H9 (cell line): ENCODE measurements at regions not wholly inside any gene's neighbourhood (a gene's known extent, or its start where the extent isn't known, plus 50 kb on each side); places are given as distances from the start of the nearest gene placed in this dataset.

ENCODE experiments used
- DNase-seq: peaks from one replicate; pipeline ENCODE4 v3.0.0-alpha.2; 2017
- H2AFZ ChIP-seq: one replicate; pipeline ENCODE4 v1.6.1; 2013; ENCODE audit warnings: mild to moderate bottlenecking, low read length, control low read depth, moderate library complexity
- H2AK5ac ChIP-seq: 2 replicates; pipeline ENCODE4 v1.6.1; 2013; ENCODE audit warnings: low read length, control low read depth, mixed read lengths; ENCODE audit not compliant: insufficient read length
- H2BK120ac ChIP-seq: one replicate; pipeline ENCODE4 v1.6.1; 2013; ENCODE audit warnings: low read depth, mild to moderate bottlenecking, low read length, control low read depth, inconsistent platforms; ENCODE audit not compliant: poor library complexity, severe bottlenecking
- H2BK12ac ChIP-seq: 2 replicates; pipeline ENCODE4 v1.6.1; 2013; ENCODE audit warnings: low read length, control low read depth, mixed read lengths, low read depth; ENCODE audit not compliant: insufficient read length
- H2BK15ac ChIP-seq: 2 replicates; pipeline ENCODE4 v1.6.1; 2013; ENCODE audit warnings: low read depth, low read length, control low read depth
- H2BK20ac ChIP-seq: one replicate; pipeline ENCODE4 v1.6.1; 2013; ENCODE audit warnings: low read depth, mild to moderate bottlenecking, low read length, control low read depth, inconsistent platforms; ENCODE audit not compliant: poor library complexity, severe bottlenecking
- H2BK5ac ChIP-seq: 2 replicates; pipeline ENCODE4 v1.6.1; 2013; ENCODE audit warnings: low read length, control low read depth, mixed read lengths; ENCODE audit not compliant: insufficient read length
- H3K14ac ChIP-seq: 2 replicates; pipeline ENCODE4 v1.6.1; 2013; ENCODE audit warnings: low read length, control low read depth; ENCODE audit not compliant: insufficient read depth
- H3K18ac ChIP-seq: 2 replicates; pipeline ENCODE4 v1.6.1; 2013; ENCODE audit warnings: low read depth, mild to moderate bottlenecking, mixed read lengths, low read length, control low read depth; ENCODE audit not compliant: insufficient read length
- H3K23ac ChIP-seq: 2 replicates; pipeline ENCODE4 v1.6.1; 2013; ENCODE audit warnings: low read length, control low read depth, mixed read lengths, low read depth; ENCODE audit not compliant: insufficient read length
- H3K23me2 ChIP-seq: 2 replicates; pipeline ENCODE4 v1.6.1; 2013; ENCODE audit warnings: low read depth, mild to moderate bottlenecking, mixed read lengths, low read length, control low read depth; ENCODE audit not compliant: insufficient read length, poor library complexity, severe bottlenecking
- H3K27ac ChIP-seq: 2 replicates; pipeline ENCODE4 v1.5.1; 2013; ENCODE audit warnings: low read length, control low read depth, mixed read lengths, low read depth; ENCODE audit not compliant: insufficient read length
- H3K27me3 ChIP-seq: 2 replicates; pipeline ENCODE4 v1.6.1; 2013; ENCODE audit warnings: low read length, control low read depth, inconsistent platforms; ENCODE audit not compliant: insufficient read depth
- H3K4ac ChIP-seq: 2 replicates; pipeline ENCODE4 v1.6.1; 2013; ENCODE audit warnings: low read depth, mild to moderate bottlenecking, control low read depth, inconsistent platforms, low read length, moderate library complexity
- H3K4me1 ChIP-seq: 2 replicates; pipeline ENCODE4 v1.6.1; 2013; ENCODE audit warnings: low read length, control low read depth, inconsistent platforms; ENCODE audit not compliant: insufficient read depth
- H3K4me2 ChIP-seq: 2 replicates; pipeline ENCODE4 v1.6.1; 2013; ENCODE audit warnings: low read length, control low read depth, mixed read lengths; ENCODE audit not compliant: insufficient read length, insufficient read depth
- H3K56ac ChIP-seq: 2 replicates; pipeline ENCODE4 v1.6.1; 2013; ENCODE audit warnings: low read depth, mild to moderate bottlenecking, mixed read lengths, low read length, control low read depth; ENCODE audit not compliant: insufficient read length
- H3K79me1 ChIP-seq: 2 replicates; pipeline ENCODE4 v1.6.1; 2013; ENCODE audit warnings: low read depth, mild to moderate bottlenecking, moderate library complexity, low read length, control low read depth, inconsistent platforms; ENCODE audit not compliant: insufficient read depth, poor library complexity, severe bottlenecking
- H3K79me2 ChIP-seq: 2 replicates; pipeline ENCODE4 v1.6.1; 2013; ENCODE audit warnings: low read length, control low read depth, inconsistent platforms; ENCODE audit not compliant: insufficient read depth
- H3K9ac ChIP-seq: 2 replicates; pipeline ENCODE4 v1.6.1; 2013; ENCODE audit warnings: low read length, control low read depth, mixed read lengths; ENCODE audit not compliant: insufficient read length; ENCODE audit errors: extremely low read depth
- H3K9me3 ChIP-seq: one replicate; pipeline ENCODE4 v1.6.1; 2013; ENCODE audit warnings: low read depth, low read length, inconsistent platforms; ENCODE audit not compliant: control insufficient read depth
- H3T11ph ChIP-seq: one replicate; pipeline ENCODE4 v1.6.1; 2013; ENCODE audit warnings: mild to moderate bottlenecking, low read length, control low read depth, inconsistent platforms
- H4K20me1 ChIP-seq: one replicate; pipeline ENCODE4 v1.6.1; 2013; ENCODE audit not compliant: control insufficient read depth, insufficient read length, insufficient read depth
- H4K5ac ChIP-seq: 2 replicates; pipeline ENCODE4 v1.6.1; 2013; ENCODE audit warnings: low read depth, mild to moderate bottlenecking, mixed read lengths, low read length, control low read depth; ENCODE audit not compliant: insufficient read length
- H4K8ac ChIP-seq: replicated peaks from 2 replicates; pipeline ENCODE4 v1.6.1; 2013; ENCODE audit warnings: low read length, control low read depth, mixed read lengths, low read depth; ENCODE audit not compliant: insufficient read length
- H4K91ac ChIP-seq: 2 replicates; pipeline ENCODE4 v1.6.1; 2013; ENCODE audit warnings: low read depth, mild to moderate bottlenecking, moderate library complexity, mixed read lengths, low read length, control low read depth; ENCODE audit not compliant: insufficient read length
- H3K27ac Mint-ChIP-seq, 3 experiments: 2 replicates in 2 of 3; 3 replicates in 1 of 3; pipeline ENCODE4 v1.8.0; 2020 to 2021; ENCODE audit warnings: mixed read lengths in 3 of 3, mild to moderate bottlenecking in 1 of 3, moderate library complexity in 1 of 3
- H3K27me3 Mint-ChIP-seq: 2 replicates; pipeline ENCODE4 v1.8.0; 2021; ENCODE audit warnings: low read depth, mild to moderate bottlenecking, moderate library complexity, mixed read lengths
- H3K36me3 Mint-ChIP-seq, 3 experiments: 2 replicates in 2 of 3; 3 replicates in 1 of 3; pipeline ENCODE4 v1.8.0; 2020 to 2021; ENCODE audit warnings: low read depth in 3 of 3, mixed read lengths in 3 of 3; ENCODE audit not compliant: insufficient read depth in 1 of 3
- H3K4me1 Mint-ChIP-seq, 2 experiments: 2 replicates each; pipeline ENCODE4 v1.8.0; 2020; ENCODE audit warnings: mixed read lengths in 2 of 2
- H3K4me3 Mint-ChIP-seq, 2 experiments: 2 replicates in 1 of 2; 3 replicates in 1 of 2; pipeline ENCODE4 v1.8.0; 2020 to 2021; ENCODE audit warnings: mild to moderate bottlenecking in 2 of 2, mixed read lengths in 2 of 2, moderate library complexity in 1 of 2
- H3K9me3 Mint-ChIP-seq, 2 experiments: 2 replicates in 1 of 2; 3 replicates in 1 of 2; pipeline ENCODE4 v1.8.0; 2020; ENCODE audit warnings: mild to moderate bottlenecking in 2 of 2, mixed read lengths in 2 of 2, moderate library complexity in 1 of 2
- CTCF ChIP-seq: fragments of 200-600 bp; sonication (generic); conservative IDR thresholded peaks from 3 replicates; pipeline ENCODE4 v1.8.0; 2021; ENCODE audit warnings: antibody characterized with exemption, mild to moderate bottlenecking
- WGBS: extraction: QIAGEN DNeasy Blood & Tissue Kit; methylation state at CpG from one replicate; pipeline ENCODE4 v1.1.7; 2013; ENCODE audit warnings: missing lambda C conversion rate, low lambda C conversion rate, mixed read lengths; ENCODE audit not compliant: insufficient read length; ENCODE audit errors: extremely low coverage; 5-methylcytosine and 5-hydroxymethylcytosine counted together

- H3K4ac ChIP-seq, result no peak overlapping the region
- peaks cover 96 to 97% of the 10 kb centered on the region in 2 experiments for H3K9me3 Mint-ChIP-seq
- H2BK15ac ChIP-seq, result no peak overlapping the region
- no peak overlapping the region for H2BK5ac ChIP-seq
- no peak overlapping the region for H2BK12ac ChIP-seq
- no peak overlapping the region for H4K8ac ChIP-seq
- no peak for DNase-seq
- peaks cover 3% of the 10 kb centered on the region; the same call in 1 of the 2 replicates for H3K27me3 Mint-ChIP-seq
- H4K5ac ChIP-seq, result no peak overlapping the region
- TF ChIP-seq CTCF, result no peak
- peaks cover 5 to 41% (median 19%) of the 10 kb centered on the region in 3 experiments; a peak in 6 of 7 replicates for H3K36me3 Mint-ChIP-seq
- H3K23me2 ChIP-seq, result no peaks in the 10 kb centered on the region
- H3T11ph ChIP-seq, result no peak overlapping the region
- no peaks in the 10 kb centered on the region for H3K4me1 ChIP-seq
- WGBS, result no CpG with 5 or more reads among the region's 8 CpGs
- H3K79me2 ChIP-seq, result no peaks in the 10 kb centered on the region
- no peak overlapping the region for H3K27ac Mint-ChIP-seq
- no peak overlapping the region for H4K91ac ChIP-seq
- no peaks in the 10 kb centered on the region for H3K27me3 ChIP-seq
- no peak overlapping the region for H3K9ac ChIP-seq
- H3K14ac ChIP-seq, result no peak overlapping the region
- no peaks in the 10 kb centered on the region for H4K20me1 ChIP-seq
- H2AFZ ChIP-seq, result no peak overlapping the region
- H2BK120ac ChIP-seq, result no peak overlapping the region
- H2BK20ac ChIP-seq, result no peak overlapping the region
- H3K27ac ChIP-seq, result no peak overlapping the region
- no peak overlapping the region for H2AK5ac ChIP-seq
- H3K23ac ChIP-seq, result no peak overlapping the region
- no peak overlapping the region for H3K18ac ChIP-seq
- H3K79me1 ChIP-seq, result no peaks in the 10 kb centered on the region
- H3K4me3 Mint-ChIP-seq, result no peak overlapping the region
- H3K4me1 Mint-ChIP-seq, result no peaks in the 10 kb centered on the region
- H3K9me3 ChIP-seq, result peaks cover 100% of the 10 kb centered on the region
- H3K4me2 ChIP-seq, result no peak overlapping the region
- H3K56ac ChIP-seq, result no peak overlapping the region
These were observed 980.5 kb downstream of the TMEM121 start for GRCh38 chr14:106506881-106507305.
